ENCODE measurements at regions not wholly inside any gene's neighbourhood (a gene's known extent, or its start where the extent isn't known, plus 50 kb on each side); places are given as distances from the start of the nearest gene placed in this dataset.

DNA sequence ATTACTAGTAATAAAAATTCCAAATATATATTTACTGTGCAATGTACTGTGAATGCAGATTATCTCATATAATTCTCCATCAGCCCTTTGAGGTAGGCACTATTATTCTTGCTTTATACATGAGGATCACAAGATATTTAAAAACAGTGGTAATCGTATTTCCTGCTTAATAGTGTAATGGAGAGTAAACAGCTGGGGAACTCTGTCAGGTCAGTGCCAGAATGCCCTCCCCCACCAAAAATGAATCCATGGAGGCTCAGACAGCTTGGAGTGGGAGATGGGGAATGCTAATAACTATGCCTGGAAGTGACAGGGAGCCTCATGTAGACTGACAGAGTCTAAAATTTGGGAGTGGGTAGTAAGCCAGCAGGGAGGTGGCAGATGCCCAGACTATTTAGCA lies 153.6 kb downstream of the PAH start:
- H3K4me3 ChIP-seq (ENCODE audit: low read depth, low read length): no peak overlapping the region
- no peak for DNase-seq (ENCODE audit: low read depth)
- TF ChIP-seq MYC (IDR thresholded peaks at IDR 0.05; ENCODE audit: low read depth, low read length): no peak
- TF ChIP-seq POLR2A (IDR thresholded peaks at IDR 0.05; ENCODE audit: extremely low read depth, insufficient read length): no peak
- TF ChIP-seq, protein P1, sequence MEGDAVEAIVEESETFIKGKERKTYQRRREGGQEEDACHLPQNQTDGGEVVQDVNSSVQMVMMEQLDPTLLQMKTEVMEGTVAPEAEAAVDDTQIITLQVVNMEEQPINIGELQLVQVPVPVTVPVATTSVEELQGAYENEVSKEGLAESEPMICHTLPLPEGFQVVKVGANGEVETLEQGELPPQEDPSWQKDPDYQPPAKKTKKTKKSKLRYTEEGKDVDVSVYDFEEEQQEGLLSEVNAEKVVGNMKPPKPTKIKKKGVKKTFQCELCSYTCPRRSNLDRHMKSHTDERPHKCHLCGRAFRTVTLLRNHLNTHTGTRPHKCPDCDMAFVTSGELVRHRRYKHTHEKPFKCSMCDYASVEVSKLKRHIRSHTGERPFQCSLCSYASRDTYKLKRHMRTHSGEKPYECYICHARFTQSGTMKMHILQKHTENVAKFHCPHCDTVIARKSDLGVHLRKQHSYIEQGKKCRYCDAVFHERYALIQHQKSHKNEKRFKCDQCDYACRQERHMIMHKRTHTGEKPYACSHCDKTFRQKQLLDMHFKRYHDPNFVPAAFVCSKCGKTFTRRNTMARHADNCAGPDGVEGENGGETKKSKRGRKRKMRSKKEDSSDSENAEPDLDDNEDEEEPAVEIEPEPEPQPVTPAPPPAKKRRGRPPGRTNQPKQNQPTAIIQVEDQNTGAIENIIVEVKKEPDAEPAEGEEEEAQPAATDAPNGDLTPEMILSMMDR (IDR thresholded peaks at IDR 0.05; ENCODE audit: low read depth, low read length): no peak
- TF ChIP-seq, protein P2, sequence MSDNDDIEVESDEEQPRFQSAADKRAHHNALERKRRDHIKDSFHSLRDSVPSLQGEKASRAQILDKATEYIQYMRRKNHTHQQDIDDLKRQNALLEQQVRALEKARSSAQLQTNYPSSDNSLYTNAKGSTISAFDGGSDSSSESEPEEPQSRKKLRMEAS (IDR thresholded peaks at IDR 0.05; ENCODE audit: low read depth, low read length): no peak

DNA sequence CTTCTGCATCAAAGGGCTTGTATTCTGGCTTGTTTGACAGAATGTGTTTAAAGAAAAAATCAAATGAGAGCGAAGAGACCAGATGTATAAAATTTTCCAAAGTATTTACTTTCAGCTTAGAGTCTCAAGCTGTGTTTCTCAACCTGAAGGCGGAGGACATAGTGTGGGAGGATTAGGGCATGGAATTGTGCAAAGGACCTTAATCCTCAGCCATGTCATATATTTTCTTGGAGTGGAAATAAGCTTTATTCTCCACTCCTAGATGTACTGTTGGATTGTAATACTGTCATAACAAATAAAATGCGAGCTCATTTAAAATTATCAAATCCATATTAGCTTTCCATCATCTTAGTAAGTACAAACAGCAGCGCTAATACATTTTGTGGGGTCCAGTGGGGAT lies 154.0 kb downstream of the PAH start:
- TF ChIP-seq, protein P2 (IDR thresholded peaks at IDR 0.05; ENCODE audit: low read depth, low read length): no peak
- TF ChIP-seq, protein P1 (IDR thresholded peaks at IDR 0.05; ENCODE audit: low read depth, low read length): no peak
- TF ChIP-seq MYC (IDR thresholded peaks at IDR 0.05; ENCODE audit: low read depth, low read length): no peak
- no peak for TF ChIP-seq POLR2A (IDR thresholded peaks at IDR 0.05; ENCODE audit: extremely low read depth, insufficient read length)
- DNase-seq (ENCODE audit: low read depth): no peak
- no peak overlapping the region for H3K4me3 ChIP-seq (ENCODE audit: low read depth, low read length)

DNA sequence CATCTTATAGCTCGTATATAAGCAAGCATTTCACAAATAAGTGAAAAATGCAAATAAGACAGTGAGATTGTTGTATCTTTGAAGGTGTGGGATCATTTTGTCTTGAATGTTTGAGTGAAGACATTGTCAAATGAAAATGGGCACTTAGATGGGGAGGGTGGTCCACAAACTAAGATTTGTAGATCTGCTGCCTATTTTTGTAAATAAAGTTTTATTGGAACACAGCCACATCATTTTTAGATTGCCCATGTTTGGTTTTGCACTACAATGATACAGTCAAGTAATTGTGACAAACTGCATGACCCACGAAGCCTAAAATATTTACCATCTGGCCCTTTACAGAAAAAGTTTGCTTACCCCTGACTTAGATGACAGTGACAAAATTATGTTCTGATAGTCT lies 156.7 kb downstream of the PAH start:
- no peak for TF ChIP-seq POLR2A (IDR thresholded peaks at IDR 0.05; ENCODE audit: extremely low read depth, insufficient read length)
- H3K4me3 ChIP-seq (ENCODE audit: low read depth, low read length): no peak overlapping the region

DNA sequence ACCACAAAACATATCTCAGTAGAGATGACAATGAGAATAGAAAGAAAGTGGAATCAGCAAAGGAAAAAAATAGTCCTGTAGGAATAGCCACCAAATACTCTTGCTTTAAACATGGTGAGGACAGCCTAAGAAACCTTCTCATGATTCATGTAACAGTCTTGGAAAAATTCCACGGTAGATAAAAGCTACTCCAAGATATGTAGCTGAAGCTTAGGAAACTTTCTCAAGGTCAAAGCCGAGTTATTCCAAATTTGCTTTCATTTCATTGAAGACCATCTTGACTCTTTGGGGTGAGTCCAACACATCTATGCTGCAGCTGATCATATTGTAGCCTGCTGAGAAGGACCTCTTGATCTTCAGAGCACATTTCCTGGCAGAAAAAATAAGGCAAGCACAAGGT lies 157.6 kb downstream of the PAH start:
- no peak for DNase-seq (ENCODE audit: low read depth)
- H3K4me3 ChIP-seq (ENCODE audit: low read depth, low read length): no peak overlapping the region
- TF ChIP-seq, protein P1 (IDR thresholded peaks at IDR 0.05; ENCODE audit: low read depth, low read length): no peak
- TF ChIP-seq MYC (IDR thresholded peaks at IDR 0.05; ENCODE audit: low read depth, low read length): no peak
- TF ChIP-seq, protein P2 (IDR thresholded peaks at IDR 0.05; ENCODE audit: low read depth, low read length): no peak
- no peak for TF ChIP-seq POLR2A (IDR thresholded peaks at IDR 0.05; ENCODE audit: extremely low read depth, insufficient read length)

More for the DNA sequence above, 156.7 kb downstream of the PAH start:
- DNase-seq (ENCODE audit: low read depth): no peak

DNA sequence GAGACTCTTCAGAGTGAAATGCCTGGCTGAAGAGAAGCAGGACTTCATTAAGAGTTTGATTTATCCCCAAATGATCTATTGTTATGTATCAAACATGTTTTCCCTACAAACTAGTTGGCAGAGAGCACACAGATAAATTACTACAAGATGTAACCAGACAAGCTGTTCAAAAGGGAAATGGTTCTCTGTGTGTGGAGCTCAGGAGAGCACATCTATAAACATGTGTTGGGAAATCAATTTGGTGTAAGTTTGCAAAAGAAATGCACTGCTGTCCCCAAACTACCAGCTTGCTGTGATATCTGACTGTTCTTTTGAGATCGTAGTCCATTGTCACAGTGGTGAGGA lies 159.2 kb downstream of the PAH start:
- DNase-seq (ENCODE audit: low read depth): peak; percentile 4
- H3K4me3 ChIP-seq (ENCODE audit: low read depth, low read length): no peak overlapping the region
- TF ChIP-seq POLR2A (IDR thresholded peaks at IDR 0.05; ENCODE audit: extremely low read depth, insufficient read length) (no peak), MYC (IDR thresholded peaks at IDR 0.05; ENCODE audit: low read depth, low read length) (no peak)
- TF ChIP-seq, protein P2 (IDR thresholded peaks at IDR 0.05; ENCODE audit: low read depth, low read length): no peak
- TF ChIP-seq, protein P1 (IDR thresholded peaks at IDR 0.05; ENCODE audit: low read depth, low read length): no peak

DNA sequence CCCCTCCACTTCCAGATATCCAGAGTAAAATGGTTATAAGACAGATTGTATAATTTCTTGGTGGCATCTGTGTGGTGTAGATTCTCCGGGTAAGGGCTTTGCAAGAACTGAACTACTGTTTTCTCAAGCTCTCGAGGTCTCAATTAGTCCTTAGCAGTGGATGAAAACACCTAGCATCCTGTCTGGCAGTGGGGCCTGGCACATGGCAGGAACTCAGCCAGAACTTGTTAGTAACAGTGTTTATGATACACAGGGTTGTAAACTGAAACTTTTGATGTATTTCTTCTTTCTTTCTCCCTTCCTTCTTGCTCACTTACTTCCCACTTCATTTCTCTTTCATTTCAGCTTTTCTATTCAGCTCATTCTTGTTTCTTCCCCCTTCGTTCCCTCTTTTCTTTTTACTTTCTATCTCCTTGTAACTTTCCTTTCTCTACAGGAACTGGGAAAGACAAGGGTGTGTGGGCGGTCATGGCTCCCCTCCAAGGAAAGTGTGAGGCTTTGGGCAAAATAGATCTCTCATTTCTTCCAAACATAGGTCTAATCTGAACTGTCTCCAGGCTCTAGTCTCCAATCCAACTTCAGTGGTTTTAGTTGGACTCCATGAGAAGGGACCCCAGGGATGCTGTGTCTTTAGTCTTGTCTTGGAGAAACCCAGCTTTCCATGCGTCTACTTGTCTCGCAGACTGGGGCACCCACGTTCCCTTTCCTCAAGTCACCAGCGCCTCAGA lies 159.7 kb downstream of the PAH start:
- no peak overlapping the region for H3K4me3 ChIP-seq (ENCODE audit: low read depth, low read length)

More for the DNA sequence above, 159.7 kb downstream of the PAH start:
- TF ChIP-seq POLR2A (IDR thresholded peaks at IDR 0.05; ENCODE audit: extremely low read depth, insufficient read length) (no peak), MYC (IDR thresholded peaks at IDR 0.05; ENCODE audit: low read depth, low read length) (no peak)
- TF ChIP-seq, protein P2 (IDR thresholded peaks at IDR 0.05; ENCODE audit: low read depth, low read length): no peak
- DNase-seq (ENCODE audit: low read depth): no peak

All from NB4 (cell line).